GM21390 (cell line): ENCODE measurements at regions not wholly inside any gene's neighbourhood (a gene's known extent, or its start where the extent isn't known, plus 50 kb on each side); places are given as distances from the start of the nearest gene placed in this dataset.

ENCODE experiments used
- ATAC-seq: cut with Tn5 transposase; IDR thresholded peaks from one replicate; pipeline ENCODE4 v1.9.1; 2021; ENCODE audit not compliant: unreplicated experiment

DNA sequence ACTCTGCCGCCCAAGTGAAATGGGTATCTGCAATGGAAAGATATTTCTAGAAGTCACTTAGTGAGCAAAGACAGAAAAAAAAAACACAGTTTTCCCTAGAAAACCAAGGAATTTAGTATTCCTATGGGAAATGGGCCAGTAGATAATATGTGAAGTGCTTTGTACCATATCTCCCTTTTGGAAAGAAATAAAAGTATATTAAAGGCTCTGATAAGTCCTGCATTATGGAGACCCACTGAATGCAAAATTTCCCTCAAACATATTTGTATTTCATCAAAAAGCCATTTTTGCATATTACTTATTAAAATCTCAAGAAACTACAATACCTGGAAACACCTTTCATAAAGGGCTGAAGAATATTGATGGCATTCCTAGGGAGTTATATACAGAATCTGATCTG lies 51.6 kb upstream of the DYNLRB2 start:
- ATAC-seq = no peak

DNA sequence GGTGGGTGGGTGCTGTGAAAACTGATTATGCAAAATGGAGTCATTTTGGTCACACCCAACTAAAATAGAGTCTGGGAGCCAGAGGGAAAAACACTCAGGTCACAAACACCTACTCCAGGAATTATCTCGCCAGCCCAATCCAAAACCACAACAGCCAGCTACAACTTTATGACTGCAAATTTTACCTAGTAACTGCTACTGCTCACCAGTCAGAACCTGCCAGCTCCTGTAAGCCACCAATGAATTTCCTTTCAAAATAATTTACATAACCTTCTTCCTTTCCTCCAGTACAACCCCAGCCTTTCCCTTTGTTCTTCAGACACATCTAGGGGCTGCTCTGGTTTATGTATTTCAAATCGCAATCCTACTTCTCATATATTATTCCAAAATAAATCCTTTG lies 52.6 kb upstream of the DYNLRB2 start:
- no peak for ATAC-seq

DNA sequence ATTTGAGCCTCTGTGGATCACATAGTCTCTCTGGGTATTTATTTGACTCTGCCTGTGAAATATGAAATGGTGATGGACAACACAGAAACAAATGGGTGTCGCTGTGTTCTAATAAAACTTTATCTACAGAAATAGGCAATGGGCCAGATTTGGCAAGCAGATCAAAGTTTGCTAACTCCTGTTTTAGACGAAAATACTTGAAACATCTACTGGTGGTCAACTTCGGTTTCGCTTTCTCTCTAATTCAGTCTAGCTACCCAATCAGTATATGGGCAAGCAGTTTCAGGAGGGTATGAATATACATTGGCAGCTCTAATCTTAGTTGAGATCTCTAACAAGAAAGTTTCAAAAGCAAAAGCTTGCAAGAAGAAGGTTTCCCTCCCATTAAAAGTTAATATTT lies 60.1 kb upstream of the DYNLRB2 start:
- ATAC-seq = peak; percentile 90

DNA sequence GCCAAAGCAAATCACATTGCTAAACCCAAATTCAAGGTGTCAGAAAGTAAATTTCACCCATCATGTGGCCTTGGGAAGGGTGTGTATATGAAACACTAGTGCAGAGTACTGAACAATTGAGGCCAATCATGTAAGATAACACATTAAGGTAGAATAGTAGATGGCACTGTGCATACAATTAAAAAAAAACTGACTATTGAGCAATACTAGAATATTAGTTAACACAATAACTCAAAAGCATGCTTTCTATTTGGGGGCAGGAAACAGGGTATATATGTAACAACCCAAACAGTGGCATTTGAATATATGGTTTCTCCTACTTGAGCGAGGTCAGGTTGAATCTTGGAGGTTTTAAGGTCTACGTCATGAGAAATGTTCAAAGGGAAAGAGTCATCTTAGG lies 63.0 kb upstream of the DYNLRB2 start:
- no peak for ATAC-seq

DNA sequence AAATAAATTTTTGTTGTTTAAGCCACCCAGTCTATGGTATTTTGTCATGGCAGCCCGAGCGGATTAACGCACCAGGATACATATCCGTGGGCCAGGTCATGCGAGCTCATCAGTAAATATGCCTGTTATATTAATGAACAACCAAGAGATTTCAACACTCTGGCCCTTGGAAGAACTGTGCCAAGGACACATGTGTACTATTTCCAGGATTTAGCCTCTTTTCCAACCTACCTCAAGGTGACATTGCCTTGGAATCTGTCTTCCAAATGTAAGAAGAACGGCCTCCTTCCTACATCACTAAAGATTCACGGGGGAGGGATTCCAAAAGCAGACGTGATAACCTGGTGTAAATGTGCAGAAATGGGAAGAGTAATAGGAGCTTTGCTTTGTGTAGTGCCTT lies 72.8 kb upstream of the DYNLRB2 start:
- no peak for ATAC-seq

DNA sequence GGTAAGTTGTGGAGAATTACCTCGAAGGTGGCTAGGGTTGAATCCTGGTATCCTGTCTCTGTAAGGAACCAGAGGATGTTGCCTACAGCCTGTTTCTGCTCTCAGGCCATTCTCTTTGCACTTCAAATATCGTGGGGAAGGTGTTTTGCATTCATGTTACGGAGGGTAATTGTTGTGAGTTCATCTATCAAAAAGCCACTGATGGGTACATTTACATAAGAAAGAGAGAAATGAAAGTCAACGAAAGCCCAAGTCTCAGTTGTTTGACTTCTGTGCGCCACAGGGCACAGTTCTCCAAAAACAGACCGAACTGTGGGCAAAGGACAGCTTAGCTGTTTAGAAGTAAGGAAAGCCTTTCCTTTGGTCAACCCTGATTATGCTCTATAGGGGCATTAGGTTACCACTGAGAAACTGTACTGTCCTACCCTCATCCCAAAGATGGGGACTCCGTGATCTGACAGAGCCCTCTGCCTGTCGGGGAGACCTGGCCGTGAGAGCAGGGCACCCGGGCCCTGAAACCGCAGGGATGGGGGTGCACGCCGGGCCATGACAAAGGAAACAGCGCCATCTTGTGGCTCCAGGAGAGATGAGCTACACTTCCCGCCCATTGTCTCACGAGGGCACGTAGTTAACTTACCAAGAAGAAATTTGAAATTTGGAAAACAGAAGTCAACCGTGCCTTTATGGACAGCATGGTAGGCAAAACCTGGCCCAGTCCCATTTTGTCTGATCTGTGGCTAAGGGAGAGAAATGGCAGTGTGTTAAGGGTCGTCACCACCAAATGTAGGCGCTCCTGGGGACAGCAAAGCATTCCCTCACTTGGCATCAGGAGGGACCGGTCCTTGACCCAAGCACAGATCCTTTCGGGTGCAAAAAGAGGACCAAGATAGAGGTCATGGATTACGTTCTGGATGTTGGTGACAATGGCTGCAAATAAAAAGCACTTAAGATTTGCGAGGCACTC lies 74.5 kb upstream of the DYNLRB2 start:
- ATAC-seq = peak; percentile 84

DNA sequence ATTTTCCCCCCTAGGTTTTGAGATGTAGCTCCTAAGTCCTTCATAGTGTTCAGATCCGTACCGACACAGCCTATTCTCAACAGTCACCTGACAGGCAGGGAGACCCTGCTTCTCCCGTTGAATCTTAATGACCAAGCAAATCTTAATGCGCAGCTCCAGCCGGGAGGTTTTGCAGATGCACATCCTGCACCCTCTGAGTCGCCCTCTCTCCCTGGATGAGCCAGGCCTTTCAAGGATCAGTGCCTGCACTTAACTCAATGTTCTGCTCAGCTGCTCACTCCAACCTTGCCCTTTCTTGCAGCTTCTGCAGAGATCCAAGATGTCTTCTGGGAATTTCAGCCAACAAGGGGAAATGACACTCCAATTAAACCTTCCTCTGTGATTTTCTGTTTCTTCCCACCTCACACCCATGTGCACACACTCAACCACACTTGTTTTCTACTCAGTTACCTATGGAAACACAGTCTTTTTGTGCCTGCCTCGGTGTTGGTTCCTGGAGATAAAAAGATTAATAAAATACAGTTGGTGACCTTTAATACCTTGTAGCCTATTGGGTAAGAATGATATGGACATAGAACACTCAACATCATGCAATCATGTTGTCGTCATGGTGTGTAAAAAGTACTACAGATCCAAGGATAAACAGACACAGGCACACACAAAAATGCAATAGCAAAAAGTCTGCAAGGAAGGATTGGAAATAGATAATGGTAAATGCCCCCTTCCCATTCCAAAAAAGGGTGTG lies 76.9 kb upstream of the DYNLRB2 start:
- no peak for ATAC-seq

DNA sequence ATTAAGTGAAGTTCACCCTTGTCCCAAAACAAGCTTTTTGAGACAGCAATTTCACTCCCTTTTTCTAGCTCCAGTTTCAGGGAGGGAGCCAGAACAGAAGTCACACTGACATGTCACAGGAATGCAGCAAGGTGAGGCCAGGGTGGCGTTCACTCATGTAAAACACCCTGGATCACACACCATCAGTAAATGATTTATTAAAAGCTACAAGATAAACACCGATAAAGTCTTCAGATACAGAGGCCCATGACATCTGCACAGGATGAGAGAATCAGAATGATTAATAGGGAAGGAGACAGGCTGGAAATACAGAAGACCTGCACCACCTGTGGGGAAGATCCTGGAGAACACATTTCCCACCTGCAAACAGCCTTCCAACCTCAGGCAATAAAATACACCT lies 77.5 kb upstream of the DYNLRB2 start:
- ATAC-seq = no peak

DNA sequence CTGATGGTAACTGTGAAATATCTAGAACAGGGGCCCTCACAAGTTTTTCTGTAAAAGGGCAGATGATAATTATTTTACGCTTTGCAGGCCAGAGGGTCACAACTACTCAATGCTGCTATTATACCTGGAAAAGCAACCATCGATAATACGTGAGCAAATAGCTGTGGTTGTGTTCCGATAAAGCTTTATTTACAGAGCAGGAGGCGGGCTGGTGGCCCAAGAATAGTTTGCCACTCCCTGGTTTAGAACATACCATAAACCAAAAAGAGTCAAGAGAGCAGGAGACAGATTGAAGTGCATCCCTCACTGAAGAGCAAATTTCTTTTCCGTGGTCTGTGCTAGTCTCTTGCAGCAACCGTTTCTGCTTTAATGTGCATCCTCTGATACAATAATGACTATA lies 77.9 kb upstream of the DYNLRB2 start:
- no peak for ATAC-seq

DNA sequence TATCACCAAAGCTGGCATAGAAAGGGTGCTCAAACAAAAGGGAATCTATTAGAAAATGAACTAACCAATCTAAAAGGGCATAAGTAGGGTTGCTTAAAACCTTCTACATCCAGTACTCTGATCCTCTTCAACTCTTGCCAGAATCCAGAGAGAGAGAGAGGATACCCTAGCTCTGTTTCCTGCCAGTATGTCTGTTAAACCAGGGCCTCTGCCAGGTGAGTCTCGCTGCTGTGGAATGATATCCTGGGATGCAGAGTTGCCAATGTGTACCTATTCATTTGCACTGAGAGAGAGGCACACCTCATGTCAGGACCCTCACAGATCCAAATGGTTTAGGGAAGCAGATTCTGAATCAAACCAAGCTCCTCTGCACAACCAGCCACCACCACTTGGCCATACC lies 79.8 kb upstream of the DYNLRB2 start:
- no peak for ATAC-seq

DNA sequence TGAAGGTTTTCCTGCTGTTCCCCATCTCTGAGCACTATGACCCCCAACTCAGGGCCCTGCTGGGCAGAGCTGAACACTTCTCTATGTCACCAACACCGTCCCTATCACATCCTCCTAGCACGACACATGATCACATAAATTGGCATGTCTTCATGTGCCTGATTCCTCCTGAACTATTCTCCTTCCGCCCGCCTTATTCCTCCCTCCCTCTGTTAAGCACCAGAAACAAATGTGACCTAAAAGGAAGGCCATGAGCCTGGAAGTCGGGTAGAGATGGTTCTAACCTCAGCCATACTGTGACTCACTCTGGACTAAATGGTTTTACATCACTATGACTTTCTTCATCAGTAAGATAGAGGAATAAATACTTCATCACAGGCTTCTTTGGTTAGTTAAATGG lies 80.8 kb upstream of the DYNLRB2 start:
- ATAC-seq = no peak

DNA sequence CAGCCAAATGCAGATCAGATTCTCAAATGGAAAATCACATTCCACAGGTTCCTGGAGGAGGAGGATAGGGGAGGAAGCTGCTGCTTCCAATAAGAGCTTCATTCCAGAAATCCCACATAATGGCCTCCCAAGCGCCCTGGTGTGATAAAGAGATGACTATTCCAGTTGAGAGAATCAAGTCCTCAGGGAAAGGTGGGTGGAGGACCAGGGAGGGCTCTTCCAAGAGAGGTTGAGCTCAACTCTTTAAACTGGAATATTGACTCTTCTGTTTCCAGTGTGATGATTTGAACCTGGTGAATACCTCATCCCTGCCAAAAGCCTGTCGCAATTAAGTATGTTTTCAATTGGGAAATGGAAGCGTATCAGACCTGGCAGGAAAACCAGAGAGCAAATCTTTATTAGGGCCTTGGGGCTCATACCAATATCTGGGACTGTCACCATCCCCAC lies 81.4 kb upstream of the DYNLRB2 start:
- no peak for ATAC-seq

DNA sequence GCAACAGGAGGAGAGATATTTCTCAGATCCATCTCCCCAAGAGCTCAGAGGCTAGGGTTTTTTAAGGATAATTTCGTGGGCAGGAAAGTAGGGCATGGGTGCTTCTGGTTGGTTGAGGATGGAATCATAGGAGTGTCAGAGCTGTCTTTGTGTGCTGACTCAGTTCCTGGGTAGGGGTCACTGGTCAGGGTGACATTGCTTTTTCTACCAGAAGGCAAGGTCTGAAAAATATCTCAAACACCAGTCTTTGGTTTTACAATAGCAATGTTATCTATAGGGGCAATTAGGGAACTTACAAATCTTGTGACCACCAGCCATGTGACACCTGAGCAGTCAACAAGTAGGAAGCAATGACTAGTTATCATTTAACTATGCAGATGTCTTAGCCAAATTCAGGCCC lies 82.9 kb upstream of the DYNLRB2 start:
- no peak for ATAC-seq

DNA sequence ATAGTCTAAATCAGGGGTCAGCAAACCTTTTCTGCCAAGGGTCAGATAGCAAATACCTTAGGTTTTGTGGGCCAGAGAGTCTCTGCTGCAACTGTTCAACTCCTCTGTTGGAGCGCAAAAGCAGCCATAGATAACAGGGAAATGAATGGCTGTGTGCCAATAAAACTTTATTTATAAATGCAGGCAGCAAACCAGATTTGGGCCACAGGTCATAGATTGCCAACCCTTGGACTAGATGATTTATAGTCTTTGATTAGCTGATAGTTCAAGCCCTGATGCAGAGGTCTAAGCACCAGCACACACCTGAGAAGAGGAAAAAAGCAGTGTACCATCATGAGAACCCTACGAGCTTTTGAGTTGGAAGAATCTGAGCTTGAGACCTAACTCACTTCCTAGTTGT lies 86.0 kb upstream of the DYNLRB2 start:
- no peak for ATAC-seq

DNA sequence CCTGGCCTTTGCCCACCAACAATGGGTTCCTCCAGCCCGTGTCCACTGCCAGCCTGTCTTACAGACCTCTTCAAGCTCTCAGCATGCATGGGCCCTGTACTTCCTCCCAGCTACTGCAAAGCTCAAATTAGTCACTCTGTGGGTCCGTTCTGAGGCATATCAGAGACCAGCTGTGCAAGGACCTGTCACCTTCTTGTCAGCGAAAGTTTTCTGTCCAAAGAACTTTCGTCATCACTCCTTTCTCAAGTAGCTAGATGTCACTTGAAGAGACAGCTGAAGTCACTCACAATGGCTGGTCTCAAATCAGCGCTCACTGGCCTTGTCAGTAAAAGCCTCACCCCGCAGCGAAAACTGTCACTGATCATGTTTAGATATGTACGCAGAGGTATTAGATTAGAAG lies 91.4 kb upstream of the DYNLRB2 start:
- ATAC-seq = no peak

DNA sequence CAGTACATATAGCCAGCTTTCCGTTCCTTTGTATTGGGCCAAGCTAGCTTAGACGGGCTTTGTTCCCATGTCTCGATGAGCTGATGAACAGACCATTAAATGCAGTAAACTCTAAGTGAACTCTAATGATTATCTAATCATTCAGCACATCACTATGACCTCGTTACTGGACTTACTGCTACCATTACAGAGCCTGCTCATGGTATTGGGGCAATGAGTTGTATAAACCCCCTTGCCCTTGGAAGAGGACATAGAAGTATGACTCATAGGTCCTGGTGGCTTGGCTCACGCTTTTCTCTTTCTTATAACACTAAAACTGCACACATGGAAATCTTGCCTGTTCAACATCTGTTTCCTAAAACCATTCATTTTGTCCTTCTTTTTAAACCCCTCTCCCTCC lies 93.6 kb upstream of the DYNLRB2 start:
- ATAC-seq = no peak

DNA sequence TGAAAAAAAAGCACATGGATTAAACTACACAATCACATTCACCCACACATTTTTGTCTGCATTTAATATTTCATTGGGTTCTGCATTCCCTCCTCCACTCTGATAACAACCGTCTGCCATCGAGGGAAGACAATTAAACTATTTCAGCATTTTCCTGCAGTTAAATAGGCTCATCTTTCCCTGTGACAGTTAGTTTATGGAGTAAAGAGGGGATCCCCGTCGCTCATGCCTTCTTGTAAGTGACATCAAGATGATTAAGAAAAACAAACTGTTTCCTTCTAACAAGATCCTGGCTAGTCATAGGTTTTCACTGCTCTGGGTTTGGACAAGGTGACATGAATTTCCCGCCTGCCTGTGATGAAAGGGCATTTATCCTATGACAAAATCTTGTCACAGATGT lies 98.0 kb upstream of the DYNLRB2 start:
- no peak for ATAC-seq

DNA sequence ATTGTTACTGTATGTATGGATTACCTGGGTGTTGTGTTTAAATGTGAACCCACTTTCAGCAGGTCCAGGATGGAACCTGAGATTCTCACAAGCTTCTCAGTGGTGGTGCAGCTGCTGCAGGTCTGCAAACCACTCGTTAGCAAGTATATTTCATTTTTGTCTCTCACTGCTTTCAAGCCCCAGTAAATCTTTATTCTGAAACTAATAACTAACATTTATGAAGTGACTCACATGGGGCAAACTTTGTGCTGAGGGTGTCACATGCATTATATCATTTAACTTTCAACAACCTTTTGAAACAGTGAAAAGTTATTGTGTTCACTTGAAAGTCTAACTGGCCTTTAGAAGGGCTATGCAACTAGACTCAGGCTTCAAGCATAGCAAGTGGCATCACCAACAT lies 98.9 kb upstream of the DYNLRB2 start:
- no peak for ATAC-seq

DNA sequence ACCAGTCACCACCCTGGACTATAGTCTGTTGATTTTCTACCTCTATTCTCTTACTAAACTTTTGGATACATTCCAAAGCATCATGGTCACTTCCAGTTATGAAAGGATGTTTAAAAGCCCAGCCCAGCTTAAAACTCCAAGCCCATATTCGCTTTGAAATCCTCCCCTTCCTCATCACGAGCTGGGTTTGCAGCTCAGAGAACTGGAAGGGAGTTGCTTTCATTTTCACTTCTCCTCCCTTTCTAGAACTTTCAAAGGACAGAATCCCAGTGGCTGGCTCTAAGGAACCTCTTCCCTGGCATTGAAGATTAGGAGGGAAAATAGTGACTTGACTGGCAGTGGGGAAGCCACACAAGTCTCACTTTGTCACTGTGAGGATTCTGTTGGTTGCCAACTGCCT lies 100.1 kb upstream of the DYNLRB2 start:
- ATAC-seq = no peak

DNA sequence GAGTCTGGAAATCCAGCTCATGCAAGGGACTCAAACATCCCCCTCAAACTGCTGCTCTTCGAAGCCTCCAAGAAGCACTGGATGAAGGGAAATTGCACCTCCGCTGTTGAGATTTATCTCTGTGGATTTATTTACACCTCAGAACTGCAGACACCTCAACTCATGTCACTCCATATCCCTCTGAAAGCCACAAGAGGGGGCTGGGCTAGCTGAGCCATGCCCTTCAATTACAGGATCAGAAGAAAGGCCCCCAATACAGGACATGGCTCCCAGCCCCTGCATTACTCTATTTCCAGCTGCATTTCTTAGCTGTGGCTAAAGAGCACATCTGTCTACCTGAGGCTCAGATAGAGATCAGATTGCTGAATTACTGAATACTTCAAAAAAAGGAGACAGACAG lies 103.1 kb upstream of the DYNLRB2 start:
- ATAC-seq = no peak

DNA sequence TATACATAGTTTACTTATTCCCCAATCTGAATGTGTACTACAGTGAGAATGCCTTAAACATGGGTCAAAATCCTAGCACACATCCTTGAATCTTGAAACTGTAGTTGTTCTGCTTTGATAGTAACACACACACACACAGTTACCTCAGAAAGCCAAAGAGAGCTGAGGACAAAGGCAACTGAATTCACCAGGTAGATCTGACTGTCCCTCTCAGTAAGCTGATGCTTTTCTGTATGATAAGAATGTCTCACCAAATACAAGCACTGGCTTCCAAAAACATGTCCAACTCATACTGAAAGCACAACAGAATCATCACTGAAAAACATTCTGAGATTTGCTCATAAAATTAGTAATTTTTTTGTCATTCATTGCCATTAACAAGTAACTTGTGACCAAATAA lies 104.3 kb upstream of the DYNLRB2 start:
- no peak for ATAC-seq

DNA sequence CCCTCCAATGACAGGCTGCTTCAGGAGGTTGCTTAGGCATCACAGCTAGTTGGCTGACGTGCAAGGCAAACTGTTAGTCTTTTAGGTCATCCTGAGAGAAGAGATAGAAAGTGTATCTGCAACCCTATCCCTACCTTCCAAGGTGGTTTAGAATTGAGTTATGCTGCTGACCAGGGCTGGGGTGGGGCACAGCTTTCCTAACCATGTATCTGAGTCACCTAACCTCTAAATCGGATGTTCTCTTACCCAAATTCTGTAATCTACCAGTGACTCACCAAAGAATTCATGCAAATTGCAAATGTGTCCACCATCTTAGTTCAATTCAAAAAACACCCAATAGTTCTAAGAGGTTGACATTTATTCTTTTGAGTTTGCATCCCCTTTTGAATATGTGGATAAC lies 107.2 kb upstream of the DYNLRB2 start:
- no peak for ATAC-seq
